NB4 (cell line): ENCODE measurements at regions not wholly inside any gene's neighbourhood (a gene's known extent, or its start where the extent isn't known, plus 50 kb on each side); places are given as distances from the start of the nearest gene placed in this dataset.

Experiments used
- DNase-seq: peaks from one replicate; pipeline ENCODE4 v3.0.0; 2010; ENCODE audit warnings: low read depth
- H3K4me3 ChIP-seq: one replicate; pipeline ENCODE4 v1.5.1; 2011; ENCODE audit warnings: mild to moderate bottlenecking, low read depth, low read length, moderate library complexity
- MAX ChIP-seq: IDR thresholded peaks from 2 replicates; pipeline ENCODE4 v1.6.1; 2011; ENCODE audit warnings: low read depth, low read length
- MYC ChIP-seq: IDR thresholded peaks from 2 replicates; pipeline ENCODE4 v1.6.1; 2011; ENCODE audit warnings: low read depth, low read length
- POLR2A ChIP-seq: IDR thresholded peaks from 2 replicates; pipeline ENCODE4 v1.6.1; 2011; ENCODE audit warnings: mild to moderate bottlenecking; ENCODE audit not compliant: insufficient read length; ENCODE audit errors: extremely low read depth
- TF ChIP-seq, protein P1 (sequence below): IDR thresholded peaks from one replicate; pipeline ENCODE4 v1.5.1; 2012; ENCODE audit warnings: low read depth, low read length

GRCh38 chr6:122129313-122130025 is 270.0 kb upstream of the HSF2 start:
- H3K4me3 ChIP-seq = no peak overlapping the region
- no peak for DNase-seq
- TF ChIP-seq MAX = no peak

- no peak overlapping the region for H3K4me3 ChIP-seq
- no peak for DNase-seq
- TF ChIP-seq MYC = no peak
- TF ChIP-seq, protein P1, sequence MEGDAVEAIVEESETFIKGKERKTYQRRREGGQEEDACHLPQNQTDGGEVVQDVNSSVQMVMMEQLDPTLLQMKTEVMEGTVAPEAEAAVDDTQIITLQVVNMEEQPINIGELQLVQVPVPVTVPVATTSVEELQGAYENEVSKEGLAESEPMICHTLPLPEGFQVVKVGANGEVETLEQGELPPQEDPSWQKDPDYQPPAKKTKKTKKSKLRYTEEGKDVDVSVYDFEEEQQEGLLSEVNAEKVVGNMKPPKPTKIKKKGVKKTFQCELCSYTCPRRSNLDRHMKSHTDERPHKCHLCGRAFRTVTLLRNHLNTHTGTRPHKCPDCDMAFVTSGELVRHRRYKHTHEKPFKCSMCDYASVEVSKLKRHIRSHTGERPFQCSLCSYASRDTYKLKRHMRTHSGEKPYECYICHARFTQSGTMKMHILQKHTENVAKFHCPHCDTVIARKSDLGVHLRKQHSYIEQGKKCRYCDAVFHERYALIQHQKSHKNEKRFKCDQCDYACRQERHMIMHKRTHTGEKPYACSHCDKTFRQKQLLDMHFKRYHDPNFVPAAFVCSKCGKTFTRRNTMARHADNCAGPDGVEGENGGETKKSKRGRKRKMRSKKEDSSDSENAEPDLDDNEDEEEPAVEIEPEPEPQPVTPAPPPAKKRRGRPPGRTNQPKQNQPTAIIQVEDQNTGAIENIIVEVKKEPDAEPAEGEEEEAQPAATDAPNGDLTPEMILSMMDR = no peak
- TF ChIP-seq MAX = no peak
- no peak for TF ChIP-seq POLR2A
Measured at GRCh38 chr6:122130026-122130348, 269.5 kb upstream of the HSF2 start.

- DNase-seq = no peak
- TF ChIP-seq, protein P1 = no peak
- TF ChIP-seq MAX = no peak
- TF ChIP-seq POLR2A = no peak
- no peak for TF ChIP-seq MYC
- no peak overlapping the region for H3K4me3 ChIP-seq
Measured at GRCh38 chr6:122130518-122130917, 268.9 kb upstream of the HSF2 start.

DNA sequence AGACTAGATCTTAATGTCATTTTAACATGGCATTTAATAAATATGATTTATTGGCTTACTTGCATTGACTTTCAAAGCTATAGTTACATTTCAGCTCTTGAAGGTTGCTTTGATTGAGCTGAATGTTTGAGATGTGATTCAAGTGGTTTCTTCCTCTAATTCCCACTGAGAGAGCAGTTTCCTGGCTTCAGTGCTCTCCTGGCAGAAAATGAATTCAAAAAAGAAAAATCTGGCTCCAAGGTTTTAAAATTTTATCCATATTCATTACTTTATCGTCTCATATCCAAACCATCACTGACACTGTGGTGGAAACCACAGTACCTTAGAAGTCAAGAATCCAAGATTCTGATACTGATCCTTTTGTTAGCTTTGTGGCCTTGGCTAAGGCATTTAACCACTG is 263.1 kb upstream of the HSF2 start:
- no peak for DNase-seq
- TF ChIP-seq, protein P1 = no peak
- TF ChIP-seq MAX (no peak), MYC (no peak), POLR2A (no peak)

GRCh38 chr6:122140031-122140430 is 259.4 kb upstream of the HSF2 start:
- no peak for DNase-seq
- no peak for TF ChIP-seq POLR2A
- no peak for TF ChIP-seq MYC
- TF ChIP-seq, protein P1 = no peak
- TF ChIP-seq MAX = no peak
- no peak overlapping the region for H3K4me3 ChIP-seq

More for the DNA sequence above, 263.1 kb upstream of the HSF2 start:
- no peak overlapping the region for H3K4me3 ChIP-seq

GRCh38 chr6:122141246-122141645 is 258.2 kb upstream of the HSF2 start:
- TF ChIP-seq POLR2A (no peak), MAX (no peak), MYC (no peak)
- TF ChIP-seq, protein P1 = no peak
- H3K4me3 ChIP-seq = no peak overlapping the region
- no peak for DNase-seq
